PC-3 (cell line): ENCODE measurements at regions not wholly inside any gene's neighbourhood (a gene's known extent, or its start where the extent isn't known, plus 50 kb on each side); places are given as distances from the start of the nearest gene placed in this dataset.

Source experiments
- CTCF ChIP-seq: fragments of 300-600 bp; sonication (generic); conservative IDR thresholded peaks from 2 replicates; pipeline ENCODE4 v1.5.1; 2017; ENCODE audit warnings: antibody characterized with exemption, low read depth, mild to moderate bottlenecking, low read length
- EZH2 ChIP-seq: fragments of 300-600 bp; sonication (generic); IDR thresholded peaks from one replicate; pipeline ENCODE4 v1.6.1; 2017; ENCODE audit warnings: antibody characterized with exemption, mild to moderate bottlenecking, low read length; ENCODE audit not compliant: unreplicated experiment
- EZH2phosphoT487 ChIP-seq: fragments of 300-600 bp; sonication (generic); IDR thresholded peaks from 2 replicates; pipeline ENCODE4 v1.6.1; 2018; ENCODE audit warnings: mild to moderate bottlenecking, antibody characterized with exemption, low read length, borderline replicate concordance

DNA sequence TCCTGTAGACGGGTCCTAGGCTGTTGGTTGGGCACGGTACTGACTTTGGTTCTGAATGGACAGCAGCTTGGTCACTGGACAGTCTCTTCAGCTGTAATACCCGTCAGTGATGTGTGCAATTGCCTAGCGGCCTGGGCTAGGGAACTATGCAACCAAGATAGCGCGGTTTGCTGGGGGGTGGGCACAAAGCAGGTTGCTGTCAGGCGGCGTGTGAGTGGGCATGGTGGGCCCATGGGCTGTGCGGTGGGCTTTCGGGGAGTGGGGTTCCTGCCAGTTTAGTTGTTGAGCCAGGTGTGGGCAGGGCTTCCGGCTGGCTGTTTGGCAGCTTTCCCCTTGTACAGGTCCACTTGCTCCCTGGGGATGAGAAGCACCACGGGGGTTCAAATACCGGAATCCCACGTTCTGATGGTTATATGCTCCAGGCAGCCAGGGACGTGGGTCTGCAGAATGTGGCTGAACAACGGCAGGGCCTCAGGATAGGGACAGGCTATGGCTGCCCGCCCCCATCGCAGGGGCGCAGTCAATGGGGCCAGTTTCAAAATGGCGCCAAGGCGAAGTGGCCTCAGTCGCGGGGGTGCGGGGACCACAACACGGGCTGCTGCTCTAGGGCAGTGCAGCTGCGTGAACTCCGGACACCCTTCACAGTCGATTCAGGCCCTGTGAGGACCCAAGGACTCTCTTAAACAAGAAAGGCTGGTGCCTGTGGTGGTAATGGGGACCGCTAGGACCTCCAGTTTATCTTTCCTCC is 407.5 kb upstream of the FIGN start:
- TF ChIP-seq CTCF (no peak), EZH2 (no peak), EZH2phosphoT487 (no peak)
